GM12878 (cell line): ENCODE measurements at regions not wholly inside any gene's neighbourhood (a gene's known extent, or its start where the extent isn't known, plus 50 kb on each side); places are given as distances from the start of the nearest gene placed in this dataset.

Experiments used
- ATF7 ChIP-seq: fragments of 450-650 bp; IDR thresholded peaks from 2 replicates; pipeline ENCODE4 v1.6.1; 2016; ENCODE audit warnings: low read depth, mild to moderate bottlenecking
- ESRRA ChIP-seq: IDR thresholded peaks from 2 replicates; pipeline ENCODE4 v1.6.1; 2012; ENCODE audit warnings: mild to moderate bottlenecking, low read length, improper control_type of control experiment
- EZH2 ChIP-seq: IDR thresholded peaks from 2 replicates; pipeline ENCODE4 v1.6.1; 2012; ENCODE audit warnings: low read depth, mild to moderate bottlenecking, control low read depth, inconsistent platforms, low read length, borderline replicate concordance; ENCODE audit not compliant: control insufficient read depth
- GABPA ChIP-seq: IDR thresholded peaks from 2 replicates; pipeline ENCODE4 v1.6.1; 2014; ENCODE audit warnings: antibody characterized with exemption, low read depth, mild to moderate bottlenecking, inconsistent platforms
- MAX ChIP-seq: IDR thresholded peaks from 2 replicates; pipeline ENCODE4 v1.6.1; 2012; ENCODE audit warnings: low read depth, low read length, improper control_type of control experiment
- RCOR1 ChIP-seq: conservative IDR thresholded peaks from 2 replicates; pipeline ENCODE4 v1.6.1; 2012; ENCODE audit warnings: low read depth, low read length, improper control_type of control experiment
- TAF1 ChIP-seq: IDR thresholded peaks from 2 replicates; pipeline ENCODE4 v1.6.1; 2011; ENCODE audit warnings: mild to moderate bottlenecking, low read depth, low read length, borderline replicate concordance
- ZNF274 ChIP-seq: IDR thresholded peaks from one replicate; pipeline ENCODE4 v1.8.0; 2011; ENCODE audit not compliant: insufficient read length, insufficient read depth
- ZSCAN29 ChIP-seq: fragments of 450-650 bp; IDR thresholded peaks from 2 replicates; pipeline ENCODE4 v1.6.1; 2017; ENCODE audit warnings: mild to moderate bottlenecking, moderate library complexity
- TF ChIP-seq, protein P1 (sequence below): IDR thresholded peaks from 2 replicates; pipeline ENCODE4 v1.6.1; 2011; ENCODE audit warnings: low read depth, low read length, improper control_type of control experiment, borderline replicate concordance

GRCh38 chr12:45598336-45598735, 131.2 kb upstream of the ARID2 start:
- TF ChIP-seq ZSCAN29 (no peak), RCOR1 (no peak), ZNF274 (no peak), MAX (no peak), TAF1 (no peak), GABPA (no peak), EZH2 (no peak), ESRRA (no peak), ATF7 (no peak)
- TF ChIP-seq, protein P1, sequence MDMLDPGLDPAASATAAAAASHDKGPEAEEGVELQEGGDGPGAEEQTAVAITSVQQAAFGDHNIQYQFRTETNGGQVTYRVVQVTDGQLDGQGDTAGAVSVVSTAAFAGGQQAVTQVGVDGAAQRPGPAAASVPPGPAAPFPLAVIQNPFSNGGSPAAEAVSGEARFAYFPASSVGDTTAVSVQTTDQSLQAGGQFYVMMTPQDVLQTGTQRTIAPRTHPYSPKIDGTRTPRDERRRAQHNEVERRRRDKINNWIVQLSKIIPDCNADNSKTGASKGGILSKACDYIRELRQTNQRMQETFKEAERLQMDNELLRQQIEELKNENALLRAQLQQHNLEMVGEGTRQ: no peak
